ENCODE measurements at regions not wholly inside any gene's neighbourhood (a gene's known extent, or its start where the extent isn't known, plus 50 kb on each side); places are given as distances from the start of the nearest gene placed in this dataset.

- TF ChIP-seq CTCF (IDR thresholded peaks at IDR 0.05; ENCODE audit: insufficient read depth, low read length, poor library complexity, severe bottlenecking) = no peak
- DNase-seq (ENCODE audit: low read depth) = no peak
- Histone ChIP-seq H3K4me3 (ENCODE audit: low read depth, low read length) (no peak overlapping the region), H3K36me3 (ENCODE audit: control insufficient read depth, insufficient read depth, low read length) (no peaks in the 10 kb centered on the region), H3K27me3 (ENCODE audit: control insufficient read depth, insufficient read depth, low read length) (no peaks in the 10 kb centered on the region)
Measured at GRCh38 chr20:40540166-40540565, 148.9 kb downstream of the MAFB start.

DNA sequence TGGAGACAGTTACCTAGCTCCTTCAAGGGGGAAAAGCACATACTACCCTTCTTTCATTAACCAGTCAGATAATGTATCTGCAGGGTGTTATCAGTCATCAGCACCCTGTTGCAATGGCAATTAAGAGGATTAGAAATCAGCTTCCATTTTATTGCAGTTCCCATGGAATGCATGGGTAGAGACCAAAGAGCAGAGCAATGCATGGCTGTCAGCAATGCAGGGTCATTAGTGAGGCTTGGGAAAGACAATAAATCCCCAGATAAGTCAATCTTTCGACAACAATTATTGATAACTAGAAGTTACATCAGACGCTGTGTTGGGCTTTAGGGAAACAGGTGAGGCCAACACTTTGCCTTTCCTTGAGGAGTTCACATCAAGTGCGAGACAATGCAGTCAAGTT, 150.9 kb downstream of the MAFB start:
- TF ChIP-seq CTCF (IDR thresholded peaks at IDR 0.05; ENCODE audit: insufficient read depth, low read length, poor library complexity, severe bottlenecking) = no peak
- H3K27me3 ChIP-seq (ENCODE audit: control insufficient read depth, insufficient read depth, low read length) = peaks cover 2% of the 10 kb centered on the region
- no peak overlapping the region for H3K4me3 ChIP-seq (ENCODE audit: low read depth, low read length)
- no peaks in the 10 kb centered on the region for H3K36me3 ChIP-seq (ENCODE audit: control insufficient read depth, insufficient read depth, low read length)
- no peak for DNase-seq (ENCODE audit: low read depth)

GRCh38 chr20:40536808-40537207, 152.2 kb downstream of the MAFB start:
- TF ChIP-seq CTCF (IDR thresholded peaks at IDR 0.05; ENCODE audit: insufficient read depth, low read length, poor library complexity, severe bottlenecking) = no peak
- no peak for DNase-seq (ENCODE audit: low read depth)
- Histone ChIP-seq H3K27me3 (ENCODE audit: control insufficient read depth, insufficient read depth, low read length) (peaks cover 2% of the 10 kb centered on the region), H3K4me3 (ENCODE audit: low read depth, low read length) (no peak overlapping the region), H3K36me3 (ENCODE audit: control insufficient read depth, insufficient read depth, low read length) (no peaks in the 10 kb centered on the region)

- DNase-seq (ENCODE audit: low read depth) = peak; percentile 1
- Histone ChIP-seq H3K27me3 (ENCODE audit: control insufficient read depth, insufficient read depth, low read length) (peaks cover 2% of the 10 kb centered on the region), H3K4me3 (ENCODE audit: low read depth, low read length) (no peak overlapping the region), H3K36me3 (ENCODE audit: control insufficient read depth, insufficient read depth, low read length) (no peaks in the 10 kb centered on the region)
- TF ChIP-seq CTCF (IDR thresholded peaks at IDR 0.05; ENCODE audit: insufficient read depth, low read length, poor library complexity, severe bottlenecking) = no peak
Measured at GRCh38 chr20:40535816-40536215, 153.2 kb downstream of the MAFB start.

GRCh38 chr20:40532103-40532502, 156.9 kb downstream of the MAFB start:
- DNase-seq (ENCODE audit: low read depth) = no peak
- H3K4me3 ChIP-seq (ENCODE audit: low read depth, low read length) = no peak overlapping the region

More at GRCh38 chr20:40532103-40532502, 156.9 kb downstream of the MAFB start:
- Histone ChIP-seq H3K27me3 (ENCODE audit: control insufficient read depth, insufficient read depth, low read length) (peaks cover 2% of the 10 kb centered on the region), H3K36me3 (ENCODE audit: control insufficient read depth, insufficient read depth, low read length) (no peaks in the 10 kb centered on the region)
- peak; percentile 32 for TF ChIP-seq CTCF (IDR thresholded peaks at IDR 0.05; ENCODE audit: insufficient read depth, low read length, poor library complexity, severe bottlenecking)

All from kidney epithelial cell (primary cell).